ENCODE measurements at regions not wholly inside any gene's neighbourhood (a gene's known extent, or its start where the extent isn't known, plus 50 kb on each side); places are given as distances from the start of the nearest gene placed in this dataset.

DNA sequence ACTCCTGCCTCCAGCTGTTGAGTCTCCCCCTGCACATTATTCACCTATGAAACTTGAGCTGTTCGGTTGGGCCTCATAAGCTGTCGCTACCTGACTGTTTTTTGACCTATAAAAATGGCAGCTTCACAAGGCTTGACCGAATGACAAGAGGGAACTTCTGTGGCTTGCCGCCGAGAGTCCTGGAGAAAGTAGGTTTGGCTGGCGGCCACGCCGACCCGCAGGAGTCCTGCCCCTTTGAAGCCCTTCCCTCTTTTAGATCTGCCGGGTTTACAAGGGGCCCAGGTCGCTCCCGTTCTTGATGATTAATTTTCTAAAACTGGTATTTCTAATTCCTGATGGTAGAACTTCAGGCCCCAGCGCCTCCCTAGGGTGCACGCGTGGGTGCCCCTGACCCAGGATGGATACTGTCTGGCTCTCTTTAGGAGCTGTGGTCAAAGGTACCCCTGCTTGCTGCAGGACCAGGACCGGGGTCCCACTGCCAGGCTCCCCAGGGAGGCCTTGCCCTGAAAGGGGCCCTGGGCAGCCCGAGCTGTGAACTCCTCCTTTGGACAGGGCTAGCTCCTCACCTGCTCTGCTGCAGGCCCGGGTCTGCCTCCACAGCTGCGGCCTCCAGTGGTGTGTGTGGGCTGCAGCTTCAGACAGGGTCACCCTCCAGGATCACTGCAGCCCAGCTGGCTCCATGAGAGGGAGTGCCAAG, 171.8 kb downstream of the CTTN start:
- TF ChIP-seq EZH2 (IDR thresholded peaks at IDR 0.05; ENCODE audit: low read length, missing control alignments) (no peak), CTCF (conservative IDR thresholded peaks at IDR 0.05 in 1 of 2, IDR thresholded peaks at IDR 0.05 in 1 of 2; ENCODE audit: low read depth in 1 of 2, low read length in 2 of 2) (no peak)
